GM21447 (cell line): ENCODE measurements at regions not wholly inside any gene's neighbourhood (a gene's known extent, or its start where the extent isn't known, plus 50 kb on each side); places are given as distances from the start of the nearest gene placed in this dataset.
A peak's percentile ranks its signal among the peaks of the same experiment; 100 is the strongest.

Experiments
- ATAC-seq: cut with Tn5 transposase; IDR thresholded peaks from one replicate; pipeline ENCODE4 v1.9.1; 2021; ENCODE audit not compliant: unreplicated experiment

GRCh38 chr7:142606081-142606480 lies 143.2 kb upstream of the PRSS1 start:
- ATAC-seq = no peak

DNA sequence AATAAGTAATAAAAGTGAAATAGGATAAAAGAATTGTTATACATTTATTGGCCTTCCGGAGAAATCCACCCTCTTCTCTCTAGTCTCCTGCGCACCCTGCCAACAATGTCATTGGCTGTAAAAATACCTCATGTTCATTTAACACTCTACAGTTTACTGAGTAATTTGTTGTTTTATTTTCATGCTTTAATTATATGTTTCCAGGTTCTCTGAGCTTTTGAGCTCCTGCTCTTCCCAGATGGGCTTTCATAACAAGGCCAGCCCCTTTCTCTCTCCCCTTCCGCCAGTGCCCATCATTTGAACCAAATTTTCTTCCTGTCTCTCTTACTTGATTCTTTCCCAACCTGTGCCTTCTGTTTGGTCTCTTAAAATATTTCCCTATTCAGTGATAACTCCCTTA lies 144.6 kb upstream of the PRSS1 start:
- no peak for ATAC-seq

GRCh38 chr7:142603870-142604448 lies 145.3 kb upstream of the PRSS1 start:
- ATAC-seq = no peak

DNA sequence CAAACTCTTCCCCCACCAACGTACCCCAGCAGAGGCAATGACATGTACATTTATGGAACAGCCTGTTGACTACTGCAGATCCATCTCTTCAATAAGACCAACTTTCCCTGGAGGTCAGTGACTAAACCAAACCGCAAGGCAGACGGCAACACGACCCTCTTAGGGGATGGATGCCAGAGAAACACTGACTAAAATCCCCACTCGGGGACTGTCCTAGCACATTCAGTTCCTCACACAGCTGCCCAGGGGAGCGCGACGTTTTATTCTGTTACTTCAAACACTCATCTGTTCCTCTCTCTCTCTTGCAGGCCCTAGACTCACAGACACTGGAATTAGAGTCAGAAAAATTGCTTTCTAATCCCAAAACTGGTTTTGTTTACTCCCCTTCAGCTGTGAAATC lies 146.5 kb upstream of the PRSS1 start:
- no peak for ATAC-seq

- no peak for ATAC-seq
Measured at GRCh38 chr7:142602183-142602582, 147.1 kb upstream of the PRSS1 start.

GRCh38 chr7:142598297-142598696 lies 151.0 kb upstream of the PRSS1 start:
- ATAC-seq = no peak

- no peak for ATAC-seq
Measured at GRCh38 chr7:142597547-142597946, 151.7 kb upstream of the PRSS1 start.

- ATAC-seq = no peak
Measured at GRCh38 chr7:142595816-142596516, 153.3 kb upstream of the PRSS1 start.

GRCh38 chr7:142594078-142594477 lies 155.2 kb upstream of the PRSS1 start:
- no peak for ATAC-seq

- no peak for ATAC-seq
Measured at GRCh38 chr7:142593106-142593505, 156.2 kb upstream of the PRSS1 start.

- no peak for ATAC-seq
Measured at GRCh38 chr7:142592664-142593063, 156.6 kb upstream of the PRSS1 start.

GRCh38 chr7:142592231-142592630 lies 157.0 kb upstream of the PRSS1 start:
- ATAC-seq = no peak

DNA sequence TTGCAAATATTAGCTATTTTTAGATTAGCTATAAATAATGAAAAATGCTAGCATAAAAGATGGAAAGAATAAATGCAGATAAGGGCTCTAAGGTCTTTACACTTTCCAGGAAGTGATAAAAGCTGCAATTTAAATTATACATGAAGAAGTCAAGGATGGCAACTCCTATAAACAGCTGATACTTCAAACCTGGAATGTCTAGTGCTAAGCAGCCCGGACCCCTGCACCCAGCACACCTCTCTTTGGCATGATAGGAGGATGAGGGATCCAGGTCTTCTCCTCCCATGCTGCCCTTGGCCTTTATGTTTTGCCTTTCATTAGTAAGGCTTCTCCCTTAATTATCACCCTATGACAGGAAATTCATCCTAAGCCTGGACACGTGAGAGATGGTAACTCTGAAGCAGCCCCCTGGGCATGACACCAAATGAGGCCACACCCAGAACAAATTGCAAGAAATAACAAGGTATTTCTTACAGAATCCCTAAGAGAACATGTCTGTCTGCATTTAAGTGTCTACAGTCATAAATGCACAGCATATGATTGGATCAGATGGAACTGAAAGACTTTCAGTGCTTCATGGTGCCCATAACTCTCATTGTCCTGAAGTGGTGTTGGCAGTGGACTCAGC lies 158.3 kb upstream of the PRSS1 start:
- ATAC-seq = no peak

GRCh38 chr7:142590077-142590476 lies 159.2 kb upstream of the PRSS1 start:
- no peak for ATAC-seq

GRCh38 chr7:142587578-142588191 lies 161.6 kb upstream of the PRSS1 start:
- peak; percentile 79 for ATAC-seq

DNA sequence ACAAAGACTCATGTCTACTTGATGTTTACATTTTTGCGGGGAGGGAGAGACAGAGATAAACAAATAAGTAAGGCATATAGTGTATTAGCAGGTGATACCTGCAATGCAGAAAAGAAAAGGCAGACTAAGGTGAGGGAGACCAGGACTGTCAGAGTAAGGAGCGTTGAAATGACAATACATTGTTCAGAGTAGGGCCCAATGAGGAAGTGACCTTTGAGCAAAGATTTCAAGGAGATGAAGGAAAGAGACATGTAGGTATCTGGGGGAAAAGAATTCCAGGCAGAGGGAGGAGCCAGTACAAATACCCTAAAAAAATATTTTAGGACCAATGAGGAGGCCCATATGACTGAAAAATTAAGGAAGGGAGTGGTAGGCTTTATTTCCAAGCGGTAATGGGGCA lies 162.7 kb upstream of the PRSS1 start:
- ATAC-seq = no peak

DNA sequence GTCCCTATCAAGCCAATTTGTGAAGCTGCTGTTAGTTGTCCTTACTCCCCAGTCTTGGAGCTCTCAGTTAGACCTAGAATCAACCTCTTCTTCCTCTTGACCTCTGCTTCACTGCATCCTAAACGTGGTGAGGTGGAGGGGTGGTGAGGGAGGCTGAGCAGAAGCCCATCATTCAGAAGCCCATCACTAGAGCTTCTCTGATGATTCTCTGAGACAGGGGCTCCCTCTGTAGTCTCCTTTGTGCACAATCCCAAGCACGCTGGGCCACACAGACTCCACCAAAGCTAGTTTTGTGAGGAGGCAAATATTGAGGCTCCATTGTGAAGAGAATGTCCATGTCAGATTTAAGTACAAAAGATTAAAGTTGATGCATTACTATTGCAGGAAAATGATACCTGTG lies 163.8 kb upstream of the PRSS1 start:
- ATAC-seq = no peak

DNA sequence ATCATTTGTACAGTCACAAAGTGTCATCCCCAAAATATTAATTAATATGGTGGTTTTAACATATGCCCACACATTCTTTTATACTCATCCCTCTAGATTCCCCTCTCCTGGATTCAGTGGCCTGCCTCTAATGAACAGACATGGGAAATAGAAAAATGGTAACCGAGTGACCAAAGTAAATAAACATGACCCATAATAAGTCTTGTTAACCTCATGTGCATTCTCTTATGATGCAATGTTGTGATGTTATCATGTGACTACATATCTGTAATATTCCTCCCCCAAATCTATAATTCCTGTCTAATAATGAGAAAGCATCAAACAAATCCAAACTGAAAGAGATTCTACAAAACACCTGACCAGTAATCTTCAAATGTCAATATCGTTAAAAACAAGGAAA lies 164.5 kb upstream of the PRSS1 start:
- no peak for ATAC-seq

GRCh38 chr7:142583446-142583845 lies 165.8 kb upstream of the PRSS1 start:
- peak; percentile 48 for ATAC-seq

GRCh38 chr7:142582351-142582750 lies 166.9 kb upstream of the PRSS1 start:
- ATAC-seq = no peak

DNA sequence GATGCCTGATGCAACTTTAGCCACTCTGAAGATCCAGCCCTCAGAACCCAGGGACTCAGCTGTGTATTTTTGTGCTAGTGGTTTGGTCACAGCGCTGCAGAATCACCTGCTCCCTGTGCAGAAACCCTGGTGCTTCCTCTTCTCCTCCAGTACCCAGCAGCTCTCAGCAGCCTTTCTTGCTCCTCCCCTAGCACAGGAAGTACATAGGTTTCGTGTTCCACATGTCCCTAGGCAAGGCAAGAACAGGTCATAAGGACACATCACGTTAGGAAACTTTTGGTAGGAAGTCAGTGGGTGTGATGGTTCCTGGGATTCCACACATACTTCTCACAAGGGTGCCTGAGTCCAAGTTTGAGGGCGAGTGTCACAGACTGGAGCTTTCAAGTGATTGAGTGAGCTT lies 167.9 kb upstream of the PRSS1 start:
- ATAC-seq = peak; percentile 84

- peak; percentile 41 for ATAC-seq
Measured at GRCh38 chr7:142579946-142580345, 169.3 kb upstream of the PRSS1 start.
